ENCODE measurements at regions not wholly inside any gene's neighbourhood (a gene's known extent, or its start where the extent isn't known, plus 50 kb on each side); places are given as distances from the start of the nearest gene placed in this dataset.
"Not testable (repeated sequence)": the region's sequence is repeated elsewhere in the genome, so short reads cannot be mapped to it uniquely, and the experiment has no call there.

- no peak for FAIRE-seq
These were observed 50.8 kb upstream of the MBOAT1 start for GRCh38 chr6:20263059-20263458.

DNA sequence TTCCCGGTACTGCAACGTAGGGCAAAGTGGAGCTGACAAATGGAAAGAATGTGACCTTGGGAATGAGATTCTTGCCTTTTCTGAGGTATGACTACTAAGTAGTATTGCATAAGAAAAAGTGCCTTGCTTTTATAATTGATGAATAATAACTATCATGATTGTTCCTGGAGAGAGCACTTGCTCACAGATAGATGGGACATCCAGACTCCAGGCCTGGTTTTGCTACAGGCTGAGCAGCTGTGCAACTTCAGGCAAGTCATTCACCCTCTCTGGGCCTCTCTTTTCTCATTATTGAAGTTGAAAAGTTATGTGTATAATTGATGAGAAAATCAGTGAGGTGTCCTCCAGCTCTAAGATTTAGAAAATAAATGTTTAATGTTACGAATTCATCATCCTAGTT, 53.6 kb upstream of the MBOAT1 start:
- no peak for FAIRE-seq

- no peak for FAIRE-seq
These were observed 54.8 kb upstream of the MBOAT1 start for GRCh38 chr6:20266851-20267608.

DNA sequence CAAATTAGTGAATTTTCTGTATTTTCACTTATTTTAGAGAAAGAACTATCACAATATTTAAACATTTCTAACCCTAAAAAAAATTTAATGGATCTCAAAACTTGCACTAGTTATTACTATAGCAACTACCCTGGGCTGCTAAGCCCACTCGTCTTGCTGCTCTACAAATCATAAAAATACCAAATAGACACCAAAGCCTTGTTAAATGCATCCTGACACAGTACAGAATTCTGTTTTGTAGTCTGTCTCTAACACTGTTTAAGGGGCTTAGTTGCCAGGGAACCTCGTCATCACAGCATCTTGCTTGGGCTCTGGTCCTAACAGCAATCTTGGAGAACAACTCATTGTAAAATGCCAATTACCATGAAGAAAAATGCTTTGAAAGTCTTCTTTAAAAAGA, 56.9 kb upstream of the MBOAT1 start:
- no peak for FAIRE-seq

DNA sequence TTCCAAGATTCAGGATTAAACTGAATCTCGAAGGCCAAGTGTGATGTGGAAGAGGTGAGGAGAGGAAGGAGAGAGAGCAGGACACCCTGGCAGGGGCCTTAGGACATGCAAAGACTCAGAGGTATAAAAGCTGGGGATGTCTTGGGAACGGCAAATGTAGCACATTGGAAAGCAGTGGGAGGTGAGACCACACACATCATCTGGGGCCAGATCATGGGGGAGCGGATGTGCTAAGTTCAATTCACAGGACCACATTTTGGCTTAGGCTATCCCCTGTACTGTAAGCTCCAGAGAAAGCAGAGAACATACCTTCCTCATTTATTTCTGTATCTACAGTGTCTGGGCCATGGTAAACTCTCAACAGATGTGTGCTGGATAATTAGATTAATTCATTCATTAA, 59.5 kb upstream of the MBOAT1 start:
- no peak for FAIRE-seq

- no peak for FAIRE-seq
These were observed 61.9 kb upstream of the MBOAT1 start for GRCh38 chr6:20274137-20274536.

DNA sequence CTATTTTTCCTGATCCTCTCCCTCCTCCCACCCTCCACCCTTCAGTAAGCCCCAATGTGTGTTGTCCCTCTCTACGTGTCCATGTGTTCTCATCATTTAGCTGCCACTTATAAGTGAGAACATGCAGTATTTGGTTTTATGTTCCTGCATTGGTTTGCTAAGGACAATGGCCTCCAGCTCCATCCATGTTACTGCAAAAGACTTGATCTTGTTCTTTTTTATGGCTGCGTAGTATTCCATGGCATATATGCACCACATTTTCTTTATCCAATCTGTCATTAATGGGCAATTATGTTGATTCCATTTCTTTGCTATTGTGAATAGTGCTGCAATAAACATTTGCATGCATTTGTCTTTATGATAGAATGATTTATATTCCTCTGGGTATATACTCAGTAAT, 63.6 kb upstream of the MBOAT1 start:
- FAIRE-seq, result not testable (repeated sequence)

- FAIRE-seq, result not testable (repeated sequence)
These were observed 65.5 kb upstream of the MBOAT1 start for GRCh38 chr6:20277724-20278123.

DNA sequence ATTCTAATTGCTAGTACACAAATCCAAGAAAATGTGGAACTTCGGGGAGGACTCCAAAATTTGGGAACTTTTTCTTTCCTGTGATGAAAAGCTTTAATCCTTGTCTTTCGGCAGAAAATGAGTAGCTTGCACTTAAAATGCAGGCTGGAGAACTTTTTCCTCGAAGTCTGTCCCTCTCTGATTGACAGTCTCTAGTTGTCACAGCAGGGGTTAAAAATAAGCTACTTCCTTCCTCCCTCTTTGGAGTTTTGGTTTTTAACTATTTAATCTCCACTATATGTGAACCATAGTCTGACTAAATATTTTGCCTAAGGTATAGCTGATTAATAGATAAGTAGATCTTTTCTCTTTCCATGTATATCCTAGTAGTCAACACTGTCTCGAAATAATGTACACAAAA, 66.8 kb upstream of the MBOAT1 start:
- FAIRE-seq, result no peak

DNA sequence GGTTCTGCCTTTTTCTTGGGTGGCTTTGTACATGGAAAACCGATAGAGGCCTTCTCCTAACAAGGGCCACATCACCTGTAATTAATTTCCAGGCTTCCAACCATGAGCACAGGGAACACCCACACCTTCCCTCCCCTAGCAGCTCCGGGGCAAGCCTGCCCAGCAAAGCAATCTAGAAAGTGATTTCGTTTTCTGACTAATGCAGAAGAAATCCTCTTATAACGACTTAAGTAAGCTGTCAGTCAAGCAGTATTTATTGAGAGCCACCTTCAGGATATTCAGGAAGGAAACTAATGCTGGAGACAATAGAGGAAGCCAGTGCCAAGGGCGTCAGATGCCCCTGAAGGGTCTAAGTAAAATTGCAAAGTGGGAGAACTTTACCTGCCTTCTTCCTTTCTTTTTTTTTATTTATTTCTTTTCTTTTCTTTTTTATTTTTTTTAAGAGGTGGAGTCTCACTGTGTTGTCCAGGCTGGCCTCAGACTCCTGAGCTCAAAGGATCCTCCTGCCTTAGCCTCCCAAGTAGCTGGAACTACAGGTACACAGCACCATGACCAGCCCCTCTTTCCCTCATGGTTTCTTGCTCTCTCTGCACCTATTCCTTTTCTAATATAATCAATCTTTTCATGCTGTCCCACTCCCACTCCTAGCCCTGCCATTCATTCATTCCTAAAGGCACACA, 67.5 kb upstream of the MBOAT1 start:
- no peak for FAIRE-seq

DNA sequence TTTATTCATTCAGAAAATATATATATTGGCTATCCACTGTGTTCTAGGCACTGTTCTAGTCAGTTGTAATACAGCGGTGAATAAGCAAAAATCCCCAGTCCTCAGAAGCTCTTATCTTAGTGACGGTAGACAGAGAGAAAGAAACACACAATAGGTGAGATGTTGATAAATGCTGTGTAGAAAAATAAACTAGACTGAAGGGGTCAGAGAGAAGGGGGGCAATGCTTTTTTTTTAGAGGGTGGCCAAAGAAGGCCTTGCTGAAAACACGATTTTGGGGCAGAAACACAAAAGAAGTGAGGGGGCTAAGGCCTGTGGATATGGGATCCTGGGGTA, 68.0 kb upstream of the MBOAT1 start:
- FAIRE-seq, result no peak

DNA sequence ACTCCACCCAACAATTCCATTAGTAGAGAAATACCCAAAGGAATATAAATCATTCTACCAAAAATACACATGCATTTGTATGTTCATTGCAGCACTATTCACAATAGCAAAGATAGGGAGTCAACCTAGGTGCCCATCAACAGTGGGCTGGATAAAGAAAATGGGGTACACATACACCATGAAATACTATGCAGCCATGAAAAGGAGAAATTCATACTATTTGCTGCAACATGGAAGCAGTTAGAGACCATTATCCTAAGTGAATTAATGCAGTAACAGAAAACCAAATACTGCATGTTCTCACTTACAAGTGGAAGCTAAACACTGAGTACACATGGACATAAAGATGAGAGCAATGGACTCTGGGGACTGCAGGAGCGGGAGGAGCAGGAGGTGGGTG, 72.4 kb upstream of the MBOAT1 start:
- FAIRE-seq, result no peak

DNA sequence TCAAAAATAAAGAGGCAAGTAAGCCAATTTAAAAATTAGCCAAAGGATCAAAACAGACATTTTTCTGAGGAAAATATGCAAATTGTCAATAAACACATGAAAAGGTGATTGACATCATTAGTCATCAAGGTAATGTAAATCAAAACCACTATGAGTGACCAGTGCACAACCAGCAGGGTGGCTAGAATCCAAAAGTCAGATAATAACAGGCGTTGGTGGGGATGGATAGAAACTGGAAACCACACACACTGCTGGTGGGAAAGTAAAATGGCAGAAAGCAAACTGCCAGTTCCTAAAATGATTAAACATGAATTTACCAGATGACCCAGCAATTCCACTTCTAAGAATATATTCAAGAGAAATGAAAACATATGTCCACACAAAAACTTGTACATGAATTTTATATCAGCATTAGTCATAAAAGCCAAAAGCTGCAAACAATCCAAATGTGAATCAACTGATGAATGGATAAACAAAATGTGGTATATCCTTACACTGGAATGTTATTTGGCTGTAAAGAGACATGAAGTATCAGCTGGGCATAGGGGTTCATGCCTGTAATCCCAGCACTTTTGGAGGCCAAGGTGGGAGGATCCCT, 74.8 kb upstream of the MBOAT1 start:
- FAIRE-seq, result no peak

GRCh38 chr6:20291764-20292580, 79.7 kb upstream of the MBOAT1 start:
- peak; percentile 88 for FAIRE-seq

DNA sequence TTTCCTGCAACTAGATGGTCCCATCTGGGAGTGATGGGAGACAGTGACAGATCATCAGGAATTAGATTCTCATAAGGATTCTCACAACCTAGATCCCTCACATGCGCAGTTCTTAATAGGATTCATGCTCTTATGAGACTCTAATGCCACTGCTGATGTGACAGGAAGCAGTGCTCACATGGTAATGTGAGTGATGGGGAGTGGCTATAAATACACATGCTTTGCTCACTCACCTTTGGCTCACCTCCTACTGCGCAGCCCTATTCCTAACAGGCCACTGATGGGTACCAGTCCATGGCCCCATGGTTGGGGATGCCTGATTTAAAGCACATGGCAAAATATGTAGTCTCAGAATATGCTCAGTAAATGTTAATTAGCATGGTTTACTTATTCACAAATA, 80.6 kb upstream of the MBOAT1 start:
- no peak for FAIRE-seq

DNA sequence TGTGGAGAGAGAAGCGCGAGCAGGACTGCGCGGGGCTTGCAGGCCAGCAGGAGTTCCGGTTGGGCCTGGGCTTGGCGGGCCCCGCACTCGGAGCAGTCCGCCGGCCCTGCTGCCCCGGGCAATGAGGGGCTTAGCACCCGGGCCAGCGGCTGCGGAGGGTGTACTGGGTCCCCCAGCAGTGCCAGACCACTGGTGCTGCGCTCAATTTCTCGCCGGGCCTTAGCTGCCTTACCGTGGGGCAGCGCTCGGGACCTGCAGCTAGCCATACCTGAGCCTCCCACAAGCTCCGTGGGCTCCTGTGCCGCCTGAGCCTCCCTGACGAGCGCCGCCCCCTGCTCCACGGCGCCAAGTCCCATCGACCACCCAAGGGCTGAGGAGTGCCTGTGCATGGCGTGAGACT, 89.0 kb upstream of the MBOAT1 start:
- no peak for FAIRE-seq

DNA sequence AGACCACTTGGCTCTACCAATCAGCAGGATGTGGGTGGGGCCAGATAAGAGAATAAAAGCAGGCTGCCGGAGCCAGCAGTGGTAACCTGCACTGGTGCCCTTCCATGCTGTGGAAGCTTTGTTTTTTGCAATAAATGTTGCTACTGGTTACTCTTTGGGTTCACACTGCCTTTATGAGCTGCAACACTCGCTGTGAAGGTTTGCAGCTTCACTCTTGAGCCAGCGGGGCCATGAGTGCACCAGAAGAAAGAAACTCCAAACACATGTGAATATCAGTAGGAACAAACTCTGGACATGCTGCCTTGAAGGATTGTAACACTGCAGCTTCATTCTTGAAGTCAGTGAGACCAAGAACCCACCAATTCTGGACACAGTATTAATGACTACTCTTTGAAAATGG, 89.9 kb upstream of the MBOAT1 start:
- no peak for FAIRE-seq

- no peak for FAIRE-seq
These were observed 90.5 kb upstream of the MBOAT1 start for GRCh38 chr6:20302702-20303251.

GRCh38 chr6:20306491-20306890, 94.2 kb upstream of the MBOAT1 start:
- no peak for FAIRE-seq

- no peak for FAIRE-seq
These were observed 92.5 kb upstream of the E2F3 start for GRCh38 chr6:20309186-20309585.

GRCh38 chr6:20310185-20310584, 91.5 kb upstream of the E2F3 start:
- no peak for FAIRE-seq

- FAIRE-seq, result no peak
These were observed 89.1 kb upstream of the E2F3 start for GRCh38 chr6:20312606-20313005.

- no peak for FAIRE-seq
These were observed 88.6 kb upstream of the E2F3 start for GRCh38 chr6:20313051-20313450.
